Kasumi-1 (cell line): ENCODE measurements at regions not wholly inside any gene's neighbourhood (a gene's known extent, or its start where the extent isn't known, plus 50 kb on each side); places are given as distances from the start of the nearest gene placed in this dataset.
A peak's percentile ranks its signal among the peaks of the same experiment; 100 is the strongest.

Experiments
- DNase-seq, 2 experiments: peaks; one replicate each; lab custom pipeline; 2025; lab: John Stamatoyannopoulos, UW

- no peak for DNase-seq
Observed at GRCh38 chr4:189029976-189030504, 890.8 kb downstream of the TRIML1 start.

GRCh38 chr4:189032606-189033338, 893.5 kb downstream of the TRIML1 start:
- DNase-seq = no peak

GRCh38 chr4:189033801-189034347, 894.6 kb downstream of the TRIML1 start:
- no peak for DNase-seq

- DNase-seq = no peak
Observed at GRCh38 chr4:189035091-189035490, 895.9 kb downstream of the TRIML1 start.

- DNase-seq = no peak
Observed at GRCh38 chr4:189035654-189036053, 896.4 kb downstream of the TRIML1 start.

- no peak for DNase-seq
Observed at GRCh38 chr4:189036906-189037305, 897.7 kb downstream of the TRIML1 start.

- no peak for DNase-seq
Observed at GRCh38 chr4:189046642-189047041, 894.0 kb upstream of the FRG1 start.

- DNase-seq = no peak
Observed at GRCh38 chr4:189048119-189048518, 892.6 kb upstream of the FRG1 start.

- no peak for DNase-seq
Observed at GRCh38 chr4:189049682-189050081, 891.0 kb upstream of the FRG1 start.

GRCh38 chr4:189050643-189051042, 890.0 kb upstream of the FRG1 start:
- no peak for DNase-seq

GRCh38 chr4:189053621-189054020, 887.1 kb upstream of the FRG1 start:
- DNase-seq = no peak

GRCh38 chr4:189060104-189060503, 880.6 kb upstream of the FRG1 start:
- DNase-seq = no peak

GRCh38 chr4:189062047-189062820, 878.4 kb upstream of the FRG1 start:
- no peak for DNase-seq

GRCh38 chr4:189069772-189070171, 870.9 kb upstream of the FRG1 start:
- DNase-seq = no peak

- DNase-seq = peak; percentile 57 to 61
Observed at GRCh38 chr4:189071241-189071640, 869.4 kb upstream of the FRG1 start.

GRCh38 chr4:189073739-189074138, 866.9 kb upstream of the FRG1 start:
- DNase-seq = no peak

- DNase-seq = no peak
Observed at GRCh38 chr4:189081826-189082225, 858.8 kb upstream of the FRG1 start.

- DNase-seq = peak; percentile 18 to 24
Observed at GRCh38 chr4:189083769-189084168, 856.9 kb upstream of the FRG1 start.

GRCh38 chr4:189084671-189085070, 856.0 kb upstream of the FRG1 start:
- DNase-seq = peak; percentile 6 to 13

GRCh38 chr4:189087971-189088370, 852.7 kb upstream of the FRG1 start:
- DNase-seq = no peak

GRCh38 chr4:189088780-189089179, 851.9 kb upstream of the FRG1 start:
- DNase-seq = no peak

GRCh38 chr4:189090174-189090814, 850.4 kb upstream of the FRG1 start:
- DNase-seq = peak; percentile 58 to 81
